Uterus (tissue), 2 donors: ENCODE measurements at regions not wholly inside any gene's neighbourhood (a gene's known extent, or its start where the extent isn't known, plus 50 kb on each side); places are given as distances from the start of the nearest gene placed in this dataset.

Experiments used
- POLR2A ChIP-seq, 2 donors: fragments of 450-650 bp; IDR thresholded peaks; one replicate each; pipeline ENCODE4 v1.6.1; 2016; ENCODE audit warnings: antibody characterized with exemption in 2 of 2, mild to moderate bottlenecking in 1 of 2, moderate library complexity in 1 of 2
- TF ChIP-seq, protein P1 (sequence below), 4 experiments: fragments of 200-600 bp in 2 of 4; fragments of 450-650 bp in 2 of 4; sonication (generic) in 2 of 4; IDR thresholded peaks; one replicate each; pipeline ENCODE4 v1.5.1; 2016 to 2019; ENCODE audit warnings: antibody characterized with exemption in 4 of 4, mild to moderate bottlenecking in 2 of 4, moderate library complexity in 1 of 4

- TF ChIP-seq, protein P1, sequence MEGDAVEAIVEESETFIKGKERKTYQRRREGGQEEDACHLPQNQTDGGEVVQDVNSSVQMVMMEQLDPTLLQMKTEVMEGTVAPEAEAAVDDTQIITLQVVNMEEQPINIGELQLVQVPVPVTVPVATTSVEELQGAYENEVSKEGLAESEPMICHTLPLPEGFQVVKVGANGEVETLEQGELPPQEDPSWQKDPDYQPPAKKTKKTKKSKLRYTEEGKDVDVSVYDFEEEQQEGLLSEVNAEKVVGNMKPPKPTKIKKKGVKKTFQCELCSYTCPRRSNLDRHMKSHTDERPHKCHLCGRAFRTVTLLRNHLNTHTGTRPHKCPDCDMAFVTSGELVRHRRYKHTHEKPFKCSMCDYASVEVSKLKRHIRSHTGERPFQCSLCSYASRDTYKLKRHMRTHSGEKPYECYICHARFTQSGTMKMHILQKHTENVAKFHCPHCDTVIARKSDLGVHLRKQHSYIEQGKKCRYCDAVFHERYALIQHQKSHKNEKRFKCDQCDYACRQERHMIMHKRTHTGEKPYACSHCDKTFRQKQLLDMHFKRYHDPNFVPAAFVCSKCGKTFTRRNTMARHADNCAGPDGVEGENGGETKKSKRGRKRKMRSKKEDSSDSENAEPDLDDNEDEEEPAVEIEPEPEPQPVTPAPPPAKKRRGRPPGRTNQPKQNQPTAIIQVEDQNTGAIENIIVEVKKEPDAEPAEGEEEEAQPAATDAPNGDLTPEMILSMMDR (IDR thresholded peaks at IDR 0.05), result no peak
- no peak for TF ChIP-seq POLR2A (IDR thresholded peaks at IDR 0.05)
Measured at GRCh38 chr1:5765483-5765882, 226.7 kb downstream of the NPHP4 start.
